Loucy (cell line): ENCODE measurements at regions not wholly inside any gene's neighbourhood (a gene's known extent, or its start where the extent isn't known, plus 50 kb on each side); places are given as distances from the start of the nearest gene placed in this dataset.

Experiments
- EZH2phosphoT487 ChIP-seq: fragments of 200-600 bp; IDR thresholded peaks from 2 replicates; pipeline ENCODE4 v1.6.1; 2018; ENCODE audit warnings: antibody characterized with exemption, mild to moderate bottlenecking, moderate library complexity, borderline replicate concordance
- TF ChIP-seq, protein P1 (sequence below): fragments of 200-600 bp; sonication (generic); conservative IDR thresholded peaks from 2 replicates; pipeline ENCODE4 v1.5.1; 2014; ENCODE audit warnings: mild to moderate bottlenecking, antibody characterized with exemption, low read length

DNA sequence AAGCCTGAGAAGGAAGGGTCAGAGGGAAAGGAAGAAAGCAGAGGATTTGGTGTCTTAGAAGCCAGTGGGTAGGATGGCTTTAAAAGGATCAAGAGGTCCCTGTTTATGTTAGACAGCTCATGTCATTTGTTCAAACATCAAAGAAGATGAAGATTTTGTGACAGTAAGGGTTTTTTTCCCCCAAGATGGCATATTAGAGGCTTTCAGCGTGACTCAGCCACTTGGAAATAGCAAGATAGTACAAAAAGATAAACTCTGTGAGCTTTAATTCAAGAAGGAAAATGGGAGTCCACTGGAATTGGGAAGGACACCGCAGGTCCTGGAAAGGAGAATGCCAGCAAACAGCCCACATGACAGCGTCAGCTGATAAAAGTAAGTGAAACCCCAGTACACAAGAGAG lies 467.1 kb upstream of the THBS1 start:
- TF ChIP-seq, protein P1, sequence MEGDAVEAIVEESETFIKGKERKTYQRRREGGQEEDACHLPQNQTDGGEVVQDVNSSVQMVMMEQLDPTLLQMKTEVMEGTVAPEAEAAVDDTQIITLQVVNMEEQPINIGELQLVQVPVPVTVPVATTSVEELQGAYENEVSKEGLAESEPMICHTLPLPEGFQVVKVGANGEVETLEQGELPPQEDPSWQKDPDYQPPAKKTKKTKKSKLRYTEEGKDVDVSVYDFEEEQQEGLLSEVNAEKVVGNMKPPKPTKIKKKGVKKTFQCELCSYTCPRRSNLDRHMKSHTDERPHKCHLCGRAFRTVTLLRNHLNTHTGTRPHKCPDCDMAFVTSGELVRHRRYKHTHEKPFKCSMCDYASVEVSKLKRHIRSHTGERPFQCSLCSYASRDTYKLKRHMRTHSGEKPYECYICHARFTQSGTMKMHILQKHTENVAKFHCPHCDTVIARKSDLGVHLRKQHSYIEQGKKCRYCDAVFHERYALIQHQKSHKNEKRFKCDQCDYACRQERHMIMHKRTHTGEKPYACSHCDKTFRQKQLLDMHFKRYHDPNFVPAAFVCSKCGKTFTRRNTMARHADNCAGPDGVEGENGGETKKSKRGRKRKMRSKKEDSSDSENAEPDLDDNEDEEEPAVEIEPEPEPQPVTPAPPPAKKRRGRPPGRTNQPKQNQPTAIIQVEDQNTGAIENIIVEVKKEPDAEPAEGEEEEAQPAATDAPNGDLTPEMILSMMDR: no peak
- no peak for TF ChIP-seq EZH2phosphoT487
